ENCODE measurements at regions not wholly inside any gene's neighbourhood (a gene's known extent, or its start where the extent isn't known, plus 50 kb on each side); places are given as distances from the start of the nearest gene placed in this dataset.

DNA sequence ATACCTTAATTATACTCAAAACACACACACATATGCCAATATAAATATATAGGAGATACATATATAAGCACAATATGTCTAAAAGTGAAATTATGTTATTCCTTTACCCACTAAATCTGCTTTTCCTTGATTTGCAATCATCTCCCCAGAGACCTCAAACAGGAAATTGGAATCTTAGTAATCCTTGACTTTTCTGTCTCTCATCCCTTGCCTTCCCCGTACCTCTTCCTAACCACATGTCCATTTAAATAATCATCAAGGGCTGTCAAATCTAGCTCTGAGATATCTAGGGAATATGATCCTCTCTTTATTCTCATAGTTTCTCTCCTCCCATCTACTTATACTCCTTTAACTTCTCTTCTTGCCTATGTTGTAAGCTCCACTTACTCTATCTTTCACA is 336.6 kb downstream of the HGF start:
- no peak overlapping the region for H3K4me3 ChIP-seq (ENCODE audit: insufficient read depth, low read length)
- H3K79me2 ChIP-seq (ENCODE audit: insufficient read depth, low read length) = no peaks in the 10 kb centered on the region
- no peak for DNase-seq (ENCODE audit: insufficient read length, low spot score, missing footprints)

GRCh38 chr7:81430761-81431160 is 339.1 kb downstream of the HGF start:
- no peaks in the 10 kb centered on the region for H4K20me1 ChIP-seq (ENCODE audit: insufficient read depth, low read length)
- no peak overlapping the region for H3K27ac ChIP-seq (ENCODE audit: low read depth, low read length)
- TF ChIP-seq, protein P1, sequence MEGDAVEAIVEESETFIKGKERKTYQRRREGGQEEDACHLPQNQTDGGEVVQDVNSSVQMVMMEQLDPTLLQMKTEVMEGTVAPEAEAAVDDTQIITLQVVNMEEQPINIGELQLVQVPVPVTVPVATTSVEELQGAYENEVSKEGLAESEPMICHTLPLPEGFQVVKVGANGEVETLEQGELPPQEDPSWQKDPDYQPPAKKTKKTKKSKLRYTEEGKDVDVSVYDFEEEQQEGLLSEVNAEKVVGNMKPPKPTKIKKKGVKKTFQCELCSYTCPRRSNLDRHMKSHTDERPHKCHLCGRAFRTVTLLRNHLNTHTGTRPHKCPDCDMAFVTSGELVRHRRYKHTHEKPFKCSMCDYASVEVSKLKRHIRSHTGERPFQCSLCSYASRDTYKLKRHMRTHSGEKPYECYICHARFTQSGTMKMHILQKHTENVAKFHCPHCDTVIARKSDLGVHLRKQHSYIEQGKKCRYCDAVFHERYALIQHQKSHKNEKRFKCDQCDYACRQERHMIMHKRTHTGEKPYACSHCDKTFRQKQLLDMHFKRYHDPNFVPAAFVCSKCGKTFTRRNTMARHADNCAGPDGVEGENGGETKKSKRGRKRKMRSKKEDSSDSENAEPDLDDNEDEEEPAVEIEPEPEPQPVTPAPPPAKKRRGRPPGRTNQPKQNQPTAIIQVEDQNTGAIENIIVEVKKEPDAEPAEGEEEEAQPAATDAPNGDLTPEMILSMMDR (IDR thresholded peaks at IDR 0.05; ENCODE audit: extremely low read depth, low read depth, low read length) = no peak
- no peaks in the 10 kb centered on the region for H3K27me3 ChIP-seq (ENCODE audit: insufficient read depth, low read length)
- no peaks in the 10 kb centered on the region for H3K79me2 ChIP-seq (ENCODE audit: insufficient read depth, low read length)
- no peaks in the 10 kb centered on the region for H3K36me3 ChIP-seq (ENCODE audit: insufficient read depth, low read length)
- H3K9me3 ChIP-seq (ENCODE audit: low read depth, low read length) = no peaks in the 10 kb centered on the region
- no peak overlapping the region for H3K4me2 ChIP-seq (ENCODE audit: insufficient read depth, low read length)
- H3K4me3 ChIP-seq (ENCODE audit: insufficient read depth, low read length) = no peak overlapping the region
- H3K4me1 ChIP-seq (ENCODE audit: insufficient read depth, low read length) = no peaks in the 10 kb centered on the region
- DNase-seq (ENCODE audit: insufficient read length, low spot score, missing footprints) = no peak
- peak overlapping the region; percentile 10 for H2AFZ ChIP-seq (ENCODE audit: low read length)

More for the DNA sequence above, 336.6 kb downstream of the HGF start:
- Histone ChIP-seq H3K27ac (ENCODE audit: low read depth, low read length) (no peak overlapping the region), H4K20me1 (ENCODE audit: insufficient read depth, low read length) (no peaks in the 10 kb centered on the region), H3K36me3 (ENCODE audit: insufficient read depth, low read length) (no peaks in the 10 kb centered on the region), H3K27me3 (ENCODE audit: insufficient read depth, low read length) (no peaks in the 10 kb centered on the region), H2AFZ (ENCODE audit: low read length) (no peak overlapping the region), H3K4me2 (ENCODE audit: insufficient read depth, low read length) (no peak overlapping the region), H3K9me3 (ENCODE audit: low read depth, low read length) (no peaks in the 10 kb centered on the region), H3K4me1 (ENCODE audit: insufficient read depth, low read length) (no peaks in the 10 kb centered on the region)
- TF ChIP-seq, protein P1 (IDR thresholded peaks at IDR 0.05; ENCODE audit: extremely low read depth, low read depth, low read length) = no peak

DNA sequence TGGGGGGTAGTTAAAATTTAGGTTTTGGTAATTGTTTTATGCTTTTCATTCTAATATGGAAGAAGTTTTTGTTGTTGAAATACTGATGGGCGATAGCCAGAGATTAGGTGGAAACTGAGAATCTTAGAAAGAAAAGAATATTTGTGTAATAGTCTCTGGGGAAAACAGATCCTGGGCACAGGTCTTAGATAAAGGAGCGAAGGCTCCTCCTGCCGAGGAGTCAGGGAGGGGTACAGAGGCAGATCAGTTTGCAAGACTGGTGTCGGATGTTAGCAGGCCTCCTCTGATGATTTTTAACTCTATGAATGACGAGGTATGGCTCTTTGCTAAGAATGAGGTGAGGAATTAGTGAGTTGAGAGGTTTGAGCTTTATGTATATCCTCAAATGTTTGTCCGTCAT is 339.7 kb downstream of the HGF start:
- DNase-seq (ENCODE audit: insufficient read length, low spot score, missing footprints) = peak; percentile 62
- no peaks in the 10 kb centered on the region for H3K4me1 ChIP-seq (ENCODE audit: insufficient read depth, low read length)
- no peak overlapping the region for H3K27ac ChIP-seq (ENCODE audit: low read depth, low read length)
- H3K27me3 ChIP-seq (ENCODE audit: insufficient read depth, low read length) = no peaks in the 10 kb centered on the region
- no peaks in the 10 kb centered on the region for H3K9me3 ChIP-seq (ENCODE audit: low read depth, low read length)
- H3K36me3 ChIP-seq (ENCODE audit: insufficient read depth, low read length) = no peaks in the 10 kb centered on the region
- TF ChIP-seq, protein P1 (IDR thresholded peaks at IDR 0.05; ENCODE audit: extremely low read depth, low read depth, low read length) = no peak
- H4K20me1 ChIP-seq (ENCODE audit: insufficient read depth, low read length) = no peaks in the 10 kb centered on the region
- H3K4me2 ChIP-seq (ENCODE audit: insufficient read depth, low read length) = no peak overlapping the region
- no peaks in the 10 kb centered on the region for H3K79me2 ChIP-seq (ENCODE audit: insufficient read depth, low read length)
- H2AFZ ChIP-seq (ENCODE audit: low read length) = no peak overlapping the region
- H3K4me3 ChIP-seq (ENCODE audit: insufficient read depth, low read length) = no peak overlapping the region

GRCh38 chr7:81427461-81427860 is 342.4 kb downstream of the HGF start:
- no peaks in the 10 kb centered on the region for H3K36me3 ChIP-seq (ENCODE audit: insufficient read depth, low read length)
- no peak for DNase-seq (ENCODE audit: insufficient read length, low spot score, missing footprints)
- no peaks in the 10 kb centered on the region for H3K4me1 ChIP-seq (ENCODE audit: insufficient read depth, low read length)
- no peak overlapping the region for H2AFZ ChIP-seq (ENCODE audit: low read length)
- no peak overlapping the region for H3K4me2 ChIP-seq (ENCODE audit: insufficient read depth, low read length)
- H3K4me3 ChIP-seq (ENCODE audit: insufficient read depth, low read length) = no peak overlapping the region
- H4K20me1 ChIP-seq (ENCODE audit: insufficient read depth, low read length) = no peaks in the 10 kb centered on the region
- TF ChIP-seq, protein P1 (IDR thresholded peaks at IDR 0.05; ENCODE audit: extremely low read depth, low read depth, low read length) = no peak
- H3K27ac ChIP-seq (ENCODE audit: low read depth, low read length) = no peak overlapping the region
- no peaks in the 10 kb centered on the region for H3K79me2 ChIP-seq (ENCODE audit: insufficient read depth, low read length)
- no peaks in the 10 kb centered on the region for H3K9me3 ChIP-seq (ENCODE audit: low read depth, low read length)
- no peaks in the 10 kb centered on the region for H3K27me3 ChIP-seq (ENCODE audit: insufficient read depth, low read length)
